ENCODE measurements at regions not wholly inside any gene's neighbourhood (a gene's known extent, or its start where the extent isn't known, plus 50 kb on each side); places are given as distances from the start of the nearest gene placed in this dataset.

GRCh38 chr9:13505797-13506196, 226.3 kb upstream of the MPDZ start:
- Histone ChIP-seq H4K5ac (ENCODE audit: insufficient read length, low read depth, low read length) (no peak overlapping the region), H2BK12ac (ENCODE audit: insufficient read length, low read depth, low read length) (no peak overlapping the region), H2BK20ac (ENCODE audit: low read depth, low read length, poor library complexity, severe bottlenecking) (no peak overlapping the region), H3T11ph (ENCODE audit: low read length) (no peak overlapping the region), H3K4ac (ENCODE audit: low read depth, low read length) (no peak overlapping the region), H3K9ac (ENCODE audit: extremely low read depth, insufficient read length, low read length) (no peak overlapping the region), H4K8ac (replicated peaks; ENCODE audit: insufficient read length, low read depth, low read length) (no peak overlapping the region), H3K18ac (ENCODE audit: insufficient read length, low read depth, low read length) (no peak overlapping the region), H3K23ac (ENCODE audit: insufficient read length, low read depth, low read length) (no peak overlapping the region), H3K23me2 (ENCODE audit: insufficient read length, low read depth, low read length, poor library complexity, severe bottlenecking) (no peaks in the 10 kb centered on the region), H4K20me1 (ENCODE audit: control insufficient read depth, insufficient read depth, insufficient read length) (no peaks in the 10 kb centered on the region), H2AFZ (ENCODE audit: low read length) (no peak overlapping the region), H3K9me3 (ENCODE audit: control insufficient read depth, low read depth, low read length) (no peaks in the 10 kb centered on the region), H3K4me1 (ENCODE audit: insufficient read depth, low read length) (no peaks in the 10 kb centered on the region), H4K91ac (ENCODE audit: insufficient read length, low read depth, low read length) (no peak overlapping the region), H3K14ac (ENCODE audit: insufficient read depth, low read length) (no peak overlapping the region), H3K56ac (ENCODE audit: insufficient read length, low read depth, low read length) (no peak overlapping the region), H3K27ac (ENCODE audit: insufficient read length, low read depth, low read length) (no peak overlapping the region), H2BK15ac (ENCODE audit: low read depth, low read length) (no peak overlapping the region), H2BK5ac (ENCODE audit: insufficient read length, low read length) (no peak overlapping the region), H3K27me3 (ENCODE audit: insufficient read depth, low read length) (no peaks in the 10 kb centered on the region), H3K79me1 (ENCODE audit: insufficient read depth, low read depth, low read length, poor library complexity, severe bottlenecking) (no peaks in the 10 kb centered on the region), H3K79me2 (ENCODE audit: insufficient read depth, low read length) (no peaks in the 10 kb centered on the region), H2AK5ac (ENCODE audit: insufficient read length, low read length) (no peak overlapping the region), H2BK120ac (ENCODE audit: low read depth, low read length, poor library complexity, severe bottlenecking) (no peak overlapping the region), H3K4me2 (ENCODE audit: insufficient read depth, insufficient read length, low read length) (no peak overlapping the region)
- H3K4me3 Mint-ChIP-seq, result no peak overlapping the region
- peaks cover 0 to 5% of the 10 kb centered on the region in 2 experiments; a peak in 1 of 5 replicates for H3K9me3 Mint-ChIP-seq
- H3K27me3 Mint-ChIP-seq (ENCODE audit: low read depth), result no peaks in the 10 kb centered on the region
- peaks cover 0 to 6% (median 2%) of the 10 kb centered on the region in 3 experiments; a peak in 2 of 7 replicates for H3K36me3 Mint-ChIP-seq (ENCODE audit: insufficient read depth in 1 of 3, low read depth in 3 of 3)
- no peak overlapping the region for H3K27ac Mint-ChIP-seq
- no CpG with 5 or more reads among the region's 3 CpGs for WGBS (ENCODE audit: extremely low coverage, insufficient read length, low lambda C conversion rate)
- DNase-seq, result no peak
- TF ChIP-seq, protein P1, sequence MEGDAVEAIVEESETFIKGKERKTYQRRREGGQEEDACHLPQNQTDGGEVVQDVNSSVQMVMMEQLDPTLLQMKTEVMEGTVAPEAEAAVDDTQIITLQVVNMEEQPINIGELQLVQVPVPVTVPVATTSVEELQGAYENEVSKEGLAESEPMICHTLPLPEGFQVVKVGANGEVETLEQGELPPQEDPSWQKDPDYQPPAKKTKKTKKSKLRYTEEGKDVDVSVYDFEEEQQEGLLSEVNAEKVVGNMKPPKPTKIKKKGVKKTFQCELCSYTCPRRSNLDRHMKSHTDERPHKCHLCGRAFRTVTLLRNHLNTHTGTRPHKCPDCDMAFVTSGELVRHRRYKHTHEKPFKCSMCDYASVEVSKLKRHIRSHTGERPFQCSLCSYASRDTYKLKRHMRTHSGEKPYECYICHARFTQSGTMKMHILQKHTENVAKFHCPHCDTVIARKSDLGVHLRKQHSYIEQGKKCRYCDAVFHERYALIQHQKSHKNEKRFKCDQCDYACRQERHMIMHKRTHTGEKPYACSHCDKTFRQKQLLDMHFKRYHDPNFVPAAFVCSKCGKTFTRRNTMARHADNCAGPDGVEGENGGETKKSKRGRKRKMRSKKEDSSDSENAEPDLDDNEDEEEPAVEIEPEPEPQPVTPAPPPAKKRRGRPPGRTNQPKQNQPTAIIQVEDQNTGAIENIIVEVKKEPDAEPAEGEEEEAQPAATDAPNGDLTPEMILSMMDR (conservative IDR thresholded peaks at IDR 0.05), result no peak
- H3K4me1 Mint-ChIP-seq, result peaks cover 5 to 16% of the 10 kb centered on the region in 2 experiments; a peak in 2 of 4 replicates
